ENCODE measurements at regions not wholly inside any gene's neighbourhood (a gene's known extent, or its start where the extent isn't known, plus 50 kb on each side); places are given as distances from the start of the nearest gene placed in this dataset.
"Not testable (repeated sequence)": the region's sequence is repeated elsewhere in the genome, so short reads cannot be mapped to it uniquely, and the experiment has no call there.

GRCh38 chr3:176078906-176079305 lies 1118.4 kb downstream of the TBL1XR1 start:
- DNase-seq, result no peak

DNA sequence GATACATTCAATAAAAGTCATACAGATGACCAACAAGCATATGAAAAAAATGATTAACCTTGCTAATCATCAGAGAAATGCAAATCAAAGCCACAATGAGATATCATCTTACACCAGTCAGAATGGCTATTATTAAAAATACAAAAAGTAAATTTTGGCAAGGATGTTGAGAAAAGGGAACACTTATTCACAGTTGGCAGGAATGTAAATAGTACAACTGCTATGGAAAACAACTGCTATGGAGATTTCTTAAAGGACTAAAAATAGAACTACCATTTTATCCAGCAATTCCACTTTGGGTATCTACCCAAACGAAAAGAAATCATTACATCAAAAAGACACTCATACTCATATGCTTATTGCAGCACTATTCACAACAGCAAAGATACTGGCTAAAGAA lies 1121.8 kb downstream of the TBL1XR1 start:
- DNase-seq, result no peak

DNA sequence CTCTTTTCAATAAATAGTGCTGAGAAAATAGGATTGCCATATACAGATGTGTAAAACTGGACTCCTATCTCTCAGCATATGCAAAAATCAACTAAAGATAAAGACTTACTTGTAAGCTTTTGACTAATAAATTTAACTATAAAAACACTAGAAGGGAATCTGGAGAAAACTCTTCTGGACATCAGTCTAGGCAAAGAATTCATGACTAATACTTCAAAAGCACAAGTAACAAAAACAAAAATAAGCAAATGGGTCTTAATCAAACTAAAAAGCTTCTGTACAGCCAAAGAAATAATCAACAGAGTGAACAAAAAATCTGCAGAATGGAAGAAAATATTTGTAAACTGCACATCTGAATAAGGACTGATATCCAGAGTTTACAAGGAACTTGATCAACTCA lies 1122.2 kb downstream of the TBL1XR1 start:
- DNase-seq, result no peak

- DNase-seq, result no peak
These were observed 1123.2 kb downstream of the TBL1XR1 start for GRCh38 chr3:176074096-176074495.

DNA sequence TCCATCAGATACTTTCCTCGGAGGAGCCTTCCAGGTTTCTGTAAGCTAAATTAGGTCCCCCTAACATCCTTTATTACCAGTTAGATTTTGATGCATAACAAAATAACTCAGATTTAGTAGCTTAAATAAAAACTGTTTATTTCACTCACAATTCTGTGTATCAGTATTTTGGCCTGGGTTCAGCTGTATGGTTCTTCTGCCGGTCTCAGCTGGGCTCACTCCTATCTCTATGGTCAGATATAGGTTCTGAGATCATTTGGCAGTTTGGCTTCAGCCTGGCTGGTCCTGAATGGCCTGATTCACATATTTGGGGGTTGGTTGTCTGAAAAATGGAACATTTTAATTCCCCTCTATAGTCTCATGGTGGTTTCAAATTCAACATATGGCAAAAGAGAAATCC lies 1125.3 kb downstream of the TBL1XR1 start:
- no peak for DNase-seq

DNA sequence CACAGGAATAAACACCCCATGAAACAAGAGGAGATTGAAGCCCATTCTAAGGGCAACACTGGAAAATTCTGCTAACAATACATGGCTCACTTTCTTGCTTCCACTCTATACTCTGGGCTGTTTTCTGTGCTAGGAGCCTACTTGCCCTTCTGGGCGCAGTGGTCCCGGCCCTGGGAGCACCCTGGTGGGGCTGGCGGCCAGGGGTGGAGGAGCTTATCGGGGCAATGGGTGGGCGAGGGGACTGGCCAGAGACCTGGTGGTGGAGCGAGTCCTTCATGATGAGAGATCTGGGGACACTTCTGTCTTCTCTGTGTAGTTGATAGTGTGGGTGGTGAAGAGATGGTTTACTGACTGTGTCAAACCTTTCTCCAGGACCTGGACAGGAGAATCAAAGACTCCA lies 1128.5 kb downstream of the TBL1XR1 start:
- DNase-seq, result no peak

DNA sequence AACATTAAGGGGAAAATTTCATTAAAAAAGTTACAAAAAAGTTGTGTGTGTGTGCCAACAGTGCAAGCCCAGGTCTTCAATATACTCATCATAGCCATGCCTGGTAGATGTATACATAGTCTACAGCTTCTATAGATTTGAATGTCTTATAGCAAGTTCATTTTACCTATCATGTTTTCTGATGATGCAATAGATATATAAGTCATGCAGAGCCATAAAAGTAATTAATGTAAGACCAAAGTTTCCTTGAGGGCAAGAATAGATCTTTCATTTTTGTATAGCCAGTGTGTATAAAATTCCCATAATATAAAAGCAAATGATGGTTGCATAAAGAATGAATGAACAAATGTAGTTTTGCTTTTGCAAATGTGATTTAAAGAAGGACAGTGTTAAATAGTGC lies 1138.4 kb downstream of the TBL1XR1 start:
- no peak for DNase-seq

DNA sequence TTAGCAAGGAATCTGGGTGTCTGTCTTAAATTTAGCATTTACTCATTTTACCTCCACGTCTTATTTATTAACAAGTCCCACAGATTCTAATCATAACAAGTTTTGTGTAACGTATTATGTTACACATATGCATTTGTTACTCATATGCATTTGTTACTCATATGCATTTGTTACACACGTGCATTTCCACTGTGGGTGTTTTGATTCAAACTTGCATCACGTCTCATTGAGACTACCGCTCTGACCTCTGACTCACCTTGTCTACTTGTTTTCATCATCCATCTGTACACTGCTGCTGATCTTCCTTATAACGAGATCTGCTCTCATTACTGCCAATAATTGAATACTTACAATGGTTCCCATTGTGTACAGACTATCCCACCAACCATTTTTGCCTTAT lies 1141.4 kb downstream of the TBL1XR1 start:
- DNase-seq, result no peak

GRCh38 chr3:176051766-176052165 lies 1145.5 kb downstream of the TBL1XR1 start:
- DNase-seq, result no peak

GRCh38 chr3:176046703-176047102 lies 1150.6 kb downstream of the TBL1XR1 start:
- no peak for DNase-seq

GRCh38 chr3:176041812-176042211 lies 1155.5 kb downstream of the TBL1XR1 start:
- peak in 1 of 58 donors; percentile 13 for DNase-seq

- DNase-seq, result no peak
These were observed 1156.1 kb downstream of the TBL1XR1 start for GRCh38 chr3:176041185-176041584.

DNA sequence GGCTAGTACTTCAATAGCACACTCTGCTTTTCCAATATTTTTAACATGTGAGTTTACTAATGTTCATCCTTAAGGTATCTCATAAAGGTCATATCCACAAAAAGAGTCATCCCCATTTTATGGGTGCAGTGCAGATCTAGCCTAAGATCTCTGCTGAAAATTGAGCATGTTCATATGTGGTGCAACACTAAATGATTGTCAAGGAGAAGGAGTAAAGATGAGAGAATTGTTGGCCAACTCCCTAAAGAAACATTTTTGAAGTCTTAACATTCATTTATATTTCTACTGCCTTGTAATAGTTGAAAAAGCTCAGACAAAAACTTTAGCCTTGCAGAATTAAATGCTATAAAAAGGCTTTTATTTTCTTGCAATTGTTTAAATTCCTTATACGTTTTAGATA lies 1159.6 kb downstream of the TBL1XR1 start:
- no peak for DNase-seq

- DNase-seq, result no peak
These were observed 1165.2 kb downstream of the TBL1XR1 start for GRCh38 chr3:176032043-176032442.

GRCh38 chr3:176016203-176016602 lies 1157.1 kb downstream of the NAALADL2 start:
- DNase-seq, result not testable (repeated sequence)

DNA sequence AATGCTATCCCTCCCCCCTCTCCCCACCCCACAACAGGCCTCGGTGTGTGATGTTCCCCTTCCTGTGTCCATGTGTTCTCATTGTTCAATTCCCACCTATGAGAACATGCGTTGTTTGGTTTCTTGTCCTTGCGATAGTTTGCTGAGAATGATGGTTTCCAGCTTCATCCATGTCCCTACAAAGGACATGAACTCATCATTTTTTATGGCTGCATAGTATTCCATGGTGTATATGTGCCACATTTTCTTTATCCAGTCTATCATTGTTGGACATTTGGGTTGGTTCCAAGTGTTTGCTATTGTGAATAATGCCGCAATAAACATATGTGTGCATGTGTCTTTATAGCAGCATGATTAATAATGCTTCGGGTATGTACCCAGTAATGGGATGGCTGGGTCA lies 1156.1 kb downstream of the NAALADL2 start:
- DNase-seq, result not testable (repeated sequence)

GRCh38 chr3:176009256-176009655 lies 1150.1 kb downstream of the NAALADL2 start:
- DNase-seq, result no peak

- DNase-seq, result no peak
These were observed 1146.4 kb downstream of the NAALADL2 start for GRCh38 chr3:176005564-176005963.

DNA sequence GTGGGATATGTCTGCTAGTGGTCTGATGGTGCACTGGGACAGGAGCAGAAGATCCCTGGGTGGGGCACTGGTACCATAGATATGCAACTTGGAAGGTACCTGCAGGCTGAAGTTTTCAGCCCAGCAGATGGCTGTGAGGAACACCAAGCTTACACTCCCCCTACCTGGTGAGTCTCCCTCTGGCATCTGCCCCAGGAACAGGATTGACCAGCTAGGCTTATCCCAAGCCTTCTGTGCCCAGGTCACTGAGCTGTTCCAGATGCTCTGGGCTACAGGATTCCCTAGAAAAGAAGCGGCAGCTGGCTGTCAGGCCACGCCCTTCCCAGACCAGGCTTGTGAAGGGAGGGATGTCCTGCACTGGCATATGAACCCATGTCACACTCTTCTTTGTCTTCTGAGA lies 1130.0 kb downstream of the NAALADL2 start:
- no peak for DNase-seq

DNA sequence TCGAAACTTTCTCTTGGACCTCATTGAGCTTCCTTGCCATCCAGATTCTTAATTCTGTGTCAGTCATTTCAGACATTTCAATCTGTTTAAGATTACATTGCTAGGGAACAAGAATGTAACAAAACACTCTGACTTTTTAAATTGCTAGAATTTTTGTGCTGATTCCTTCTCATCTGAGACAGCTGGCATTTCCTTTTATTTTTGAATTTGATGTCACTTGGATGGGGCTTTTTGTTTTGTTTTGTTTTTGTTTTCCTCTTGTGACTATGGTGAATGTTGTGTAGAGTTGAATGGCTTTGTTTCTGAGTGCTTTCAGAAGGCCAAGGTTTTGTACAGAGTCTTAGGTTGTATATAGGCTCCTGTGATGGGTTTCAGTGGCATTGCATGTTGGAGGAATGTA lies 1129.3 kb downstream of the NAALADL2 start:
- DNase-seq, result no peak

DNA sequence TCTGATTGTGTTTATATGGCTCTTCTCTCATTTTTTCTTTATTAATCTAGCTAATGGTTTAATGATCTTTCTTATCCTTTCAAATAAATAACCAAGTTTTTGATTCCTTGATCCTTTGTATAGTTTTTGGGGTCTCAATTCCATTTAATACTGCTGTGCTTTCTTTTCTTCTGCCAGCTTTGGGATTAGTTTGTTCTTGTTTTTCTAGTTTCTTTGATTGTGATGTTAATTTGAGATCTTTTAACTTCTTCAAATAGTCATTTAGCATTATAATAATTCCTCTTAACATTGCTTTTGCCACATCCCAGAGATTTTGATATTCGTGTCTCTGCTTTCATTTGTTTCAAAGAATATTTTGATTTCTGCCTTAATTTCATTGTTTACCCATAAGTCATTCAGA lies 1126.6 kb downstream of the NAALADL2 start:
- no peak for DNase-seq

DNA sequence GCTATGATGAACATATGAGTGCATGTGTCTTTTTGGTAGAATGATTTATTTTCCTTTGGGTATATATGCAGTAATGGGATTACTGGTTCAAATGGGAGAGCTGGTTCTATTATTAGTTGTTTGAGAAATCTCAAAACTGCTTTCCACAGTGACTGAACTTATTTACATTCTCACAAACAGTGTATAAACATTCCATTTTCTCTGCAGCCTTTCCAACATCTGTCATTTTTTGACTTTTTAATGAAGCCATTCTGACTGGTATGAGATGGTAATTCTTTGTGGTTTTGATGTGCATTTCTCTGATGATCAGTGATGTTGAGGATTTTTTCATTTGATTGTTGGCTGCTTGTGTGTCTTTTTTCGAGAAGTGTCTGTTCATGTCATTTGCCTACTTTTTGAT lies 1124.2 kb downstream of the NAALADL2 start:
- no peak for DNase-seq

DNA sequence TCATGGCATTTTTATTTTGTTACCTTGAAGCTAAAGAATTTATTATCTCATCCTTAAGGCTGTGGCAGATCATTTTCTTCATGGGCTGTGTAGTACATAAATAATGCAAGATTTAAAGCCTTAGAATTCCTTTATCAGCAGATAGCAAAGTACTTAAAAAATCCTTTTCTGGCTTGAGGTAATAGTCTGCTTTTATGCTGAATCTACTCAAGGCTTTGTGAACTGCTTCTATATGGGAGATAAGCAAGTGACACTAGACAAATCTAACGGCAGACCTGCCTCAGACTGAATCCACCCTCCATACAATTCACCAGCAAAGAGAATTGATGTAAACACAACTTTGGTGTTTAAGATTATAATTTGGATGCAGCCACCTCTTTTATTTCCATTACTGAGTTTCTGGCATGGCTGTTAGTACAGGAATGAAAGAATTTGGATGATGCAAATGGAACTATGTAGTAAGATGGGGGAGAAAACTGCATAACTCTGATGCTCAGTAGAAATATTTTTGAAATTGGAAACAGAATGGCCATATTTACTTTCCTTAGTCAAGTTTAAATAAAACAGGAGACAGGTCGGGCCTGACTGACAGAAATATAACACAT lies 1121.5 kb downstream of the NAALADL2 start:
- no peak for DNase-seq
